ENCODE measurements at regions not wholly inside any gene's neighbourhood (a gene's known extent, or its start where the extent isn't known, plus 50 kb on each side); places are given as distances from the start of the nearest gene placed in this dataset.

GRCh38 chr3:59446775-59447465 lies 397.1 kb upstream of the CFAP20DC start:
- no peak for TF ChIP-seq EP300 (IDR thresholded peaks at IDR 0.05)
- TF ChIP-seq POLR2AphosphoS5 (IDR thresholded peaks at IDR 0.05), result no peak
- no peak for TF ChIP-seq POLR2A (IDR thresholded peaks at IDR 0.05)
- TF ChIP-seq CTCF (IDR thresholded peaks at IDR 0.05), result no peak
- DNase-seq (ENCODE audit: low spot score in 2 of 2), result no peak
- H3K4me3 ChIP-seq, result no peak overlapping the region
- H3K36me3 ChIP-seq, result no peaks in the 10 kb centered on the region
- no peaks in the 10 kb centered on the region for H3K27me3 ChIP-seq
- H3K4me1 ChIP-seq, result peaks cover 6% of the 10 kb centered on the region
- 83% methylated on average over 6 of the region's 6 CpGs for WGBS
- no peaks in the 10 kb centered on the region for H3K9me3 ChIP-seq
- H3K27ac ChIP-seq, result no peak overlapping the region

- TF ChIP-seq POLR2AphosphoS5 (IDR thresholded peaks at IDR 0.05) (no peak), POLR2A (IDR thresholded peaks at IDR 0.05) (no peak), CTCF (IDR thresholded peaks at IDR 0.05) (no peak), EP300 (IDR thresholded peaks at IDR 0.05) (no peak)
- no peaks in the 10 kb centered on the region for H3K9me3 ChIP-seq
- no peaks in the 10 kb centered on the region for H3K27me3 ChIP-seq
- H3K27ac ChIP-seq, result no peak overlapping the region
- 56% methylated on average over 2 of the region's 2 CpGs for WGBS
- no peaks in the 10 kb centered on the region for H3K4me1 ChIP-seq
- H3K4me3 ChIP-seq, result no peak overlapping the region
- DNase-seq (ENCODE audit: low spot score in 2 of 2), result no peak
- no peaks in the 10 kb centered on the region for H3K36me3 ChIP-seq
Measured at GRCh38 chr3:59444676-59445075, 394.9 kb upstream of the CFAP20DC start.

- TF ChIP-seq EP300 (IDR thresholded peaks at IDR 0.05), result no peak
- no peak for TF ChIP-seq POLR2A (IDR thresholded peaks at IDR 0.05)
- TF ChIP-seq POLR2AphosphoS5 (IDR thresholded peaks at IDR 0.05), result no peak
- TF ChIP-seq CTCF (IDR thresholded peaks at IDR 0.05), result no peak
- 59% methylated on average over 1 of the region's 1 CpG for WGBS
- Histone ChIP-seq H3K36me3 (no peaks in the 10 kb centered on the region), H3K27ac (no peak overlapping the region), H3K27me3 (no peaks in the 10 kb centered on the region), H3K4me3 (no peak overlapping the region), H3K4me1 (no peaks in the 10 kb centered on the region), H3K9me3 (no peaks in the 10 kb centered on the region)
- DNase-seq (ENCODE audit: low spot score in 2 of 2), result no peak
Measured at GRCh38 chr3:59444294-59444671, 394.5 kb upstream of the CFAP20DC start.

GRCh38 chr3:59443618-59444293 lies 393.9 kb upstream of the CFAP20DC start:
- H3K27me3 ChIP-seq, result no peaks in the 10 kb centered on the region
- DNase-seq (ENCODE audit: low spot score in 2 of 2), result no peak
- 60% methylated on average over 6 of the region's 6 CpGs for WGBS
- no peaks in the 10 kb centered on the region for H3K9me3 ChIP-seq
- no peak overlapping the region for H3K27ac ChIP-seq
- TF ChIP-seq POLR2AphosphoS5 (IDR thresholded peaks at IDR 0.05) (no peak), CTCF (IDR thresholded peaks at IDR 0.05) (no peak), EP300 (IDR thresholded peaks at IDR 0.05) (no peak), POLR2A (IDR thresholded peaks at IDR 0.05) (no peak)
- no peaks in the 10 kb centered on the region for H3K36me3 ChIP-seq
- H3K4me1 ChIP-seq, result no peaks in the 10 kb centered on the region
- H3K4me3 ChIP-seq, result no peak overlapping the region

- no peak overlapping the region for H3K27ac ChIP-seq
- WGBS, result 66% methylated on average over 6 of the region's 6 CpGs
- H3K9me3 ChIP-seq, result no peaks in the 10 kb centered on the region
- TF ChIP-seq CTCF (IDR thresholded peaks at IDR 0.05) (no peak), EP300 (IDR thresholded peaks at IDR 0.05) (no peak), POLR2AphosphoS5 (IDR thresholded peaks at IDR 0.05) (no peak), POLR2A (IDR thresholded peaks at IDR 0.05) (no peak)
- H3K4me3 ChIP-seq, result no peak overlapping the region
- H3K27me3 ChIP-seq, result no peaks in the 10 kb centered on the region
- no peak for DNase-seq (ENCODE audit: low spot score in 2 of 2)
- no peaks in the 10 kb centered on the region for H3K36me3 ChIP-seq
- H3K4me1 ChIP-seq, result no peaks in the 10 kb centered on the region
Measured at GRCh38 chr3:59442046-59442445, 392.2 kb upstream of the CFAP20DC start.
